ENCODE measurements at regions not wholly inside any gene's neighbourhood (a gene's known extent, or its start where the extent isn't known, plus 50 kb on each side); places are given as distances from the start of the nearest gene placed in this dataset.

DNA sequence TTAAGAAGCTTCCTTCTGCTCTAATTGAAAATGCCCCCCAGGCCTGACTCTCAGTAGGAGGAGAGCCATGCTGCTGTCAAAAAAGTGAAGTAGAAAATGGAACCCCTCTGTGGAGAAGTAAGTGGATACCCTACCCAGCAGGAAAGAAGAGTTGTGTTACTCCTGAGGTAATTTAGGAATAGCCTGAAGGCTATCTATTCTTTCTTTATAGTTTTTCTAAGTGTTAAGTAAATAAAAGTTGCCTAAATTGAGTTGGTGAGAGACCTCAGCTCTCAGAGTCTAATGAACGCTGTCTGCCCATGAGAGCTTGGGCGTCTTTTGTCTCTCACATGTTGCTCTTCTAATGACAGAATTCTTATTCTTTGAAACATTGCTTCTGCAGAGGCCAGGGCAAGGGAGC is 116.2 kb downstream of the NSUN3 start:
- Mint-ChIP-seq H3K27me3 (no peaks in the 10 kb centered on the region), H3K4me1 (ENCODE audit: low read depth) (no peaks in the 10 kb centered on the region), H3K9me3 (ENCODE audit: low read depth) (no peaks in the 10 kb centered on the region), H3K36me3 (ENCODE audit: insufficient read depth) (no peaks in the 10 kb centered on the region), H3K4me3 (ENCODE audit: low read depth) (no peak overlapping the region), H3K27ac (no peak overlapping the region)
- DNase-seq (ENCODE audit: low spot score, unreplicated experiment): no peak
- TF ChIP-seq, protein P1, sequence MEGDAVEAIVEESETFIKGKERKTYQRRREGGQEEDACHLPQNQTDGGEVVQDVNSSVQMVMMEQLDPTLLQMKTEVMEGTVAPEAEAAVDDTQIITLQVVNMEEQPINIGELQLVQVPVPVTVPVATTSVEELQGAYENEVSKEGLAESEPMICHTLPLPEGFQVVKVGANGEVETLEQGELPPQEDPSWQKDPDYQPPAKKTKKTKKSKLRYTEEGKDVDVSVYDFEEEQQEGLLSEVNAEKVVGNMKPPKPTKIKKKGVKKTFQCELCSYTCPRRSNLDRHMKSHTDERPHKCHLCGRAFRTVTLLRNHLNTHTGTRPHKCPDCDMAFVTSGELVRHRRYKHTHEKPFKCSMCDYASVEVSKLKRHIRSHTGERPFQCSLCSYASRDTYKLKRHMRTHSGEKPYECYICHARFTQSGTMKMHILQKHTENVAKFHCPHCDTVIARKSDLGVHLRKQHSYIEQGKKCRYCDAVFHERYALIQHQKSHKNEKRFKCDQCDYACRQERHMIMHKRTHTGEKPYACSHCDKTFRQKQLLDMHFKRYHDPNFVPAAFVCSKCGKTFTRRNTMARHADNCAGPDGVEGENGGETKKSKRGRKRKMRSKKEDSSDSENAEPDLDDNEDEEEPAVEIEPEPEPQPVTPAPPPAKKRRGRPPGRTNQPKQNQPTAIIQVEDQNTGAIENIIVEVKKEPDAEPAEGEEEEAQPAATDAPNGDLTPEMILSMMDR (IDR thresholded peaks at IDR 0.05; ENCODE audit: unreplicated experiment): no peak

DNA sequence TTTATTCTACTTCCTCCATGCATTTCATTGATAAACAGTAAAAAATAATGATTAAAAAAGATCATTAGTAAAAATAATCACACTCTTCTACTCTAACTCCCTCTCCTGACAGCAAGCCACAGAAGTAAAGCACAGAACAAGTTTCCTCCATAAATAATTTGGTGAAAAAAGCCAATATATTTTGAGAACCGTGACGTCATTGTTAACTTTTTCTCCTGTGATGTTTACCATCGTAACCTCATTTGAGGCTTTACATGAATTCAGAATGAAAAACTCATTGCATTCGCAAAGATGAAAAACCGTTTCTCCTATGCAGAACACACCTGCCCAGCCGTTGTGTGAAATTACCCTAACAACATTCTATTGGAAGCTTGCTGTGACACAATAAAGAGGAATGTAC is 120.7 kb downstream of the NSUN3 start:
- Mint-ChIP-seq H3K4me1 (ENCODE audit: low read depth) (no peaks in the 10 kb centered on the region), H3K27ac (no peak overlapping the region)

DNA sequence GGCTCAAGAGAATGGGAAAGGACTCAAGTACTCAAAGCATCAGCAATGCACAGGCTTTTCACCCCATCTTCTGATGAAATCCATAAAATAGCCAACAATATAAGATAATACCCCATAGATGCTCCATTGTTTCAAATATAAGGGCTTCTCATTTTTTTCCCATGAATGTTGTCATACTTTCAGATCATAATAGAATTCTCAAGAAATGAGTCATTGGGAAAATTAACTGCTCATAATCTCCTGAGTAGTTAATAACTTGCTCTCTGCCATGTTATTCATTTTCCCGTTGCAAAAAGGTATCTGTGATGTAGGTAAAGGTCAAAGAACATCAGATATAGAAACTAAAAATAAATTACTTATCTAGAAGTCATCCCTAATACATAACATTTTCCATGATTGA is 121.9 kb downstream of the NSUN3 start:
- no peak for DNase-seq (ENCODE audit: low spot score, unreplicated experiment)
- no peak overlapping the region for H3K27ac Mint-ChIP-seq
- no peaks in the 10 kb centered on the region for H3K36me3 Mint-ChIP-seq (ENCODE audit: insufficient read depth)
- H3K4me3 Mint-ChIP-seq (ENCODE audit: low read depth): no peak overlapping the region
- H3K4me1 Mint-ChIP-seq (ENCODE audit: low read depth): no peaks in the 10 kb centered on the region
- no peaks in the 10 kb centered on the region for H3K9me3 Mint-ChIP-seq (ENCODE audit: low read depth)
- no peaks in the 10 kb centered on the region for H3K27me3 Mint-ChIP-seq
- TF ChIP-seq, protein P1 (IDR thresholded peaks at IDR 0.05; ENCODE audit: unreplicated experiment): no peak

More for the DNA sequence above, 120.7 kb downstream of the NSUN3 start:
- no peak for DNase-seq (ENCODE audit: low spot score, unreplicated experiment)
- TF ChIP-seq, protein P1 (IDR thresholded peaks at IDR 0.05; ENCODE audit: unreplicated experiment): no peak
- H3K27me3 Mint-ChIP-seq: no peaks in the 10 kb centered on the region
- no peaks in the 10 kb centered on the region for H3K9me3 Mint-ChIP-seq (ENCODE audit: low read depth)
- no peaks in the 10 kb centered on the region for H3K36me3 Mint-ChIP-seq (ENCODE audit: insufficient read depth)
- no peak overlapping the region for H3K4me3 Mint-ChIP-seq (ENCODE audit: low read depth)

DNA sequence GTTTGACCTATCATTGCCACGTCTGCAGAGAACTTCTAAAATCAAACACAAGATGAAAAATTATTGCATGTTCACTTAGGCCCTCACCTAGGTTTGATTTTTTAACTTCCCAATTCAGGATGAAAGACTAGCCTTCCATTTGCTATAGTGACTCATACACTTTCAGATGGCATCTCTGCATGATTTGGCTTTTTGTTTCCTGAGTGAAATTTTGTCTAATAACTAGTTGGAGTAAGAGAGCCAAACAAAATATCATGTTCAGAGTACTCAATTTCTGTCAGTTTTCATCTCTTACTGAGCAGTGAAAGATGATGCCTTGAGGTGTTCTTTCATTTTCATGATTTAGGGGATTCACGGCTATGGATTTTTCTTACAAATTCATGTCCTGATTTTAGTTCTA is 122.9 kb downstream of the NSUN3 start:
- TF ChIP-seq, protein P1 (IDR thresholded peaks at IDR 0.05; ENCODE audit: unreplicated experiment): no peak
- H3K4me3 Mint-ChIP-seq (ENCODE audit: low read depth): no peak overlapping the region
- no peaks in the 10 kb centered on the region for H3K4me1 Mint-ChIP-seq (ENCODE audit: low read depth)
- H3K27me3 Mint-ChIP-seq: no peaks in the 10 kb centered on the region
- no peak overlapping the region for H3K27ac Mint-ChIP-seq
- DNase-seq (ENCODE audit: low spot score, unreplicated experiment): no peak
- H3K9me3 Mint-ChIP-seq (ENCODE audit: low read depth): no peaks in the 10 kb centered on the region
- no peaks in the 10 kb centered on the region for H3K36me3 Mint-ChIP-seq (ENCODE audit: insufficient read depth)

DNA sequence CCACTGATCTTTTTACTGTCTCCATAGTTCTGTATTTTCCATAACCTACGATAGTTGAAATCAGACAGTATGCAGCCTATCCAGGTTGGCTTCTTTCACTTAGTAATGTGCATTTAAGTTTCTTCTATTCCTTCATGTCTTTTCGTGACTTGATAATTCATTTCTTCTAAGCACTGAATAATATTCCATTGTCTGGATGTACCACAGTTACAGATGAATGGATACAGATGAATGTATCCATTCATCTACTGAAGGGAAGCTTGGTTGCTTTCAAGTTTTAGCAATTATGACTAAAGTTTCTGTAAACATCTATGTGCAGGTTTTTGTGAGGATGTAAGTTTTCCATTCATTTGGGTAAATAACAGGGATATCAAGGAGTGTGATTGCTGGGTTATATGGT is 124.8 kb downstream of the NSUN3 start:
- Mint-ChIP-seq H3K36me3 (ENCODE audit: insufficient read depth) (no peaks in the 10 kb centered on the region), H3K27me3 (no peaks in the 10 kb centered on the region), H3K9me3 (ENCODE audit: low read depth) (no peaks in the 10 kb centered on the region), H3K4me3 (ENCODE audit: low read depth) (no peak overlapping the region), H3K4me1 (ENCODE audit: low read depth) (no peaks in the 10 kb centered on the region), H3K27ac (no peak overlapping the region)
- DNase-seq (ENCODE audit: low spot score, unreplicated experiment): no peak
- TF ChIP-seq, protein P1 (IDR thresholded peaks at IDR 0.05; ENCODE audit: unreplicated experiment): no peak

Measured in progenitor cell of endocrine pancreas (in vitro differentiated cells).